ENCODE measurements at regions not wholly inside any gene's neighbourhood (a gene's known extent, or its start where the extent isn't known, plus 50 kb on each side); places are given as distances from the start of the nearest gene placed in this dataset.

- DNase-seq, result no peak
Observed at GRCh38 chr16:73329358-73330286, 281.7 kb upstream of the ZFHX3 start.

- DNase-seq, result no peak
Observed at GRCh38 chr16:73326770-73327470, 279.0 kb upstream of the ZFHX3 start.

GRCh38 chr16:73326221-73326620 is 278.3 kb upstream of the ZFHX3 start:
- no peak for DNase-seq

GRCh38 chr16:73323880-73324279 is 276.0 kb upstream of the ZFHX3 start:
- DNase-seq, result no peak

- DNase-seq, result no peak
Observed at GRCh38 chr16:73322856-73323255, 274.9 kb upstream of the ZFHX3 start.

- no peak for DNase-seq
Observed at GRCh38 chr16:73321853-73322252, 273.9 kb upstream of the ZFHX3 start.

GRCh38 chr16:73319737-73320136 is 271.8 kb upstream of the ZFHX3 start:
- DNase-seq, result no peak

DNA sequence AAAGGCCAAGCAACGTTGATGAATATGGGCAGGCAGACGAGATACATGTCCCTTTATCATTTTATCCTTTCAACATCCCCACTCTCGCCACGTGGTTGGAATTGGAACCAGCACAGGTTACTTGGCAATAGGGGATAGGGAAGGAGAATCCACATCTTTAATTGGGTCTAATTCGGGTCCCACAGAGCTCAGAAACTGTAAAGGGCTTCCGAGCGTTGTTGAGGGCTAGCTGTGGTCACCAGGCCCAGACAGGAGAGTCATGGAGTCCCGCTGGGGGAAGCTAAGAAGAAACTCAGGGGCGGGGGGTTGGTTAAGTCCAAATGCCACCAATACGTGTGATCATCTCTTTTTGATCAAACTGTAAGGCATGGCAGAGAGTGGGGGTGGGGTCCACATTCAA is 271.3 kb upstream of the ZFHX3 start:
- no peak for DNase-seq

DNA sequence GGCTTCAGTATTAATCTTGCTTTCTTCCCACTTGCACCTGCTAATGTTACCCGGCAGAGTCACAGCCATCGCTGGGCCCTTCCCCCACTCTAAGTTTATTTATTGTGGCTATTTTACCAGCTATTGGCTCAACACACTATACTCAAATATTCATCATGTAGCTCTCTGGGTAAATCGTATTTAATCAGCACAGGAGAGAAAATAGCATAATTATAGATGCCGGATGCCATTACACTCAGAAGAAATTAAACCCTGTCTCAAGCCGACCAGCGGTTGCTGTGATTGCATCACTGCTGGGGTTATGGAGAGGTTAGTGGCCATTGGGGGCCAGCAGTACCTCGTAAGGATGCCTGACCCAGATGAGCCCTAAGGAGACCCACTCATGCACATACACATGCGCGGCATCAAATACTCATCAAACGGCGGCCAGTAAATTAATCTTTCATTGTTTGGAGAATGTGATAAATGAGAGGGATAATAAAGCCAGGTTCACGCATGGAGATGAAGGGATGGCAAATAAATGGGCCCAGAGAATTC is 269.5 kb upstream of the ZFHX3 start:
- DNase-seq, result no peak

GRCh38 chr16:73315645-73316044 is 267.7 kb upstream of the ZFHX3 start:
- DNase-seq, result no peak

DNA sequence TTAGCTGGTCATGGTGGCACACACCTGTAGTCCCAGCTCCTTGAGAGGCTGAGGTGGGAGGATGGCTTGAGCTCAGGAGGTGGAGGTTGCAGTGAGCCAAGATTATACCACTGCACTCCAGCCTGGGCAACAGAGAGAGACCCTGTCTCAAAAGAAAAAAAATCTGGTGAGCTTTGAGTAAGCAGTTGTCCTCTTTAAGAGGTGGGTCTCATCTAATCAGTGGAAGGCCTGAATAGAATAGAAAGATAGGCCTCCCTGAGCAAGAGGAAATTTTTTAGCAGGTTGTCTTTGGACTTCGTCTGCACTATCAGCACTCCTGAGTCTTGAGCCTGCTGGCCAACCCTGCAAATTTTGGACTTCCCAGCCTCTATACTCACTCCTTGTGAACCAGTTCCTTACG is 266.0 kb upstream of the ZFHX3 start:
- no peak for DNase-seq

DNA sequence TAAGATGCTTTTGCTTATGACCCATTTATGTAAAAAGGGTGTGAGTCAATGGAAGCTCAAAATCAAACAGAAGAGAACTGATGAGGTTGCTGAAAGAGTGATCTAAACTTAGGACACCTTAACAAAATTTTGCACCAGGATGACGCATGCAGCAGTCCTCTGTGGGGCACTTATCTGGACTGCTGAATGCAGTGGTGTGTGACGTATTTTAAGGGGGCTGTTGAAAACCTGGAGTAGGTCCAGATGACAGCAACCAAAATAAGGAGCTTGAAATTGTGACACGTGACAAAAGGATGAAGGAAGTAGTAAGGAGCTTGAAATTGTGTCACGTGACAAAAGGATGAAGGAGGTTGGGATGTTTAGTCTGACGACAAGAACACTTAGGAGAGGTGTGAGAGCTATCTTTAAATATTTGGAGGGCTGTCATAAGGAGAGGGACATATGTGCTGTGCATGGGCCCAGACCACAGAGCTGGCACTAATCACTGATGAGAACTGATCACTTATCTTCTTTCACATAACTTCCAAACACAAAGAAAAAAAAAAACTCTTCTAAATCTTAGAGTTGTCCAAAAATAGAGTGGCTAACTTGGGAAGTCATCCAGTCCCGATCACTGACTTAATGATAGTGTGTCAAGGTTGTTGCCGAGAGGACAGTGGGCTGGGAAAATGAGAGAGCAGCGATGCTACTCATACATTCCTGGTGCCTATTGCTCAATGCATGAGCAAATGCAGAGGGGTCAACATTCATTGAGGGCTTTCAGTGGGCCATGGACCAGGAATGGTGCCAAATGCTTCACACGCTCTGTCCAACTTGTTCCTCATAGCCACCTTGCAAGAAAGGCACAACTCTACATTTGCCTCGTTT is 264.2 kb upstream of the ZFHX3 start:
- DNase-seq, result no peak

- no peak for DNase-seq
Observed at GRCh38 chr16:73308771-73309170, 260.8 kb upstream of the ZFHX3 start.

DNA sequence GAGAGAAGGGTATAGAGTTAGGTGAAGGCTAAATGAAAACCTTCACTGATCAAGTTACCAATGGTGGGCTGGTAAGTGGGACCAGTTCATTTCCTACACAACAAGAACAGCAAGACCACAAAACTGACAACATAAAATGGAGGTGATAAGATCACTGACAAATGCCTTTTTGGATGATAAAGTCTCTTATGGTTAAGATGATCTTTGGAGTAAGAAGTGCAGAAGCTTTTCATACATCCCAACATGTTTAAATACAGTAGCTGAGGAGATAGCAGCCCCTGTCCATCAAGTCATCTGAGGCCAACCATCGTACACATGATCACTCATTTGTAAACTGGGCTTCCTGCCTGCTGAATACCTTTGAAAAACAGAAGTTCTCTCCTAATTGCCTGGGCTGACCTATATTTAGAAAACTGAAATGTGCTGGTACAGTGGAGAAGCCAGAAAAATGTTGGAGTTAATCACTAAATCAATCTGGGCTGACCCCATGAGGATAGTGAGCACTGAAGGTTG is 259.0 kb upstream of the ZFHX3 start:
- no peak for DNase-seq

DNA sequence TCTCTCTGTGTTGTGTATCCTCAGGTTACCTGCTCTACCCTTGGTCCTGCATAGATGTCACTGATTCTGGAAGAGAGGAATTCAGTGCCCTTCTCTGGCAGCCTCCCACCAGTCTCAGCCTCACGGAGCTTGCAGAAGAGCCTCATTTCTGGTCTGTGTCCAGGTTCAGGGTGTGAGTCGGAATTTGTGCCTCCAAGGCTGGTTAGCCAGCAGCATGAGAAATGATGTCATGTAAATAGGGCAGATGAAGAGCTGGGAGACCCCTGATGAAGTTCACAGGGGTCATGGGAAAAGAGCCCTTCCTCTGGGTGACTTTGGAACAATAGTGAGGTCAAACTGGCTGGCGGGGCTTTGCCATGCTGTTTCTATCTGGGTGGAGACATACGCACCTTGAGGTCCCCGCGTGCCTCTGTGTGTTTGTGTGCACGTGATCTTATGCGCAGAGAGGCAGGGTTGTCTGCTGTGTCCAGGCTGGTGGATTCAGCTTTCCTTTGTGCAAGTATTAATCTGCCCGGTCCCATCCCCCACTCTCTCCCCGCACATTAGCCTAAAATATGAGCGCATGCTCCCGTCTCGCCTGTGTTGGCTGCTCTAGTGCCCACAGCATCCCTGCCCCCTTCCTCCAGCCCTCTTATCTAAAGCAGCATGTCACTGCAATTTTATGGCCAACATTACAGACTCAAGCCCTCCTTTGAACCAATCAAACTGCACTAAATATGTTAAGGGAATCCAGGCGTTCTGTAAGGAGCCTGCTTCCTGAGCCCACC is 256.3 kb upstream of the ZFHX3 start:
- no peak for DNase-seq

GRCh38 chr16:73302942-73303341 is 255.0 kb upstream of the ZFHX3 start:
- DNase-seq, result no peak

GRCh38 chr16:73301984-73302383 is 254.1 kb upstream of the ZFHX3 start:
- DNase-seq, result no peak

GRCh38 chr16:73299346-73299745 is 251.4 kb upstream of the ZFHX3 start:
- DNase-seq, result no peak

DNA sequence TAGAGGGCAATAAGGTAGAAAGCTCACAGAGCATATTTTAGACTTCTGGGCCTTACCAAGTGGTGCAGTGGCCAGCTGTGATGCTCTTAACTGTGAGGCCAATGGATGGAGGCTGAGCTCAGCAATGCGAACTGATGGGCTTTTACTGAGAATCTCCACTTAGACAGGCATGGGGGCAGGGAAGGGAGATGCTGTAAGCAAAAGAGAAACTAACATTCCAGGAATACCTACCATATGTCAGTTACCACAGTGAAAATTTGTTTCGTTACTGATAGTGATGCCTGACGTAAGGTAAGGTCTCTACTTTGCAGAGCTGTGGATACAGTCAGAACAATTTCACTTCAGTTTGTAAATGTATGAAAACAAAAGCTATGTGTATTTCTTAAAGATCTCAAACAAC is 250.6 kb upstream of the ZFHX3 start:
- no peak for DNase-seq

GRCh38 chr16:73290258-73290657 is 242.3 kb upstream of the ZFHX3 start:
- no peak for DNase-seq

DNA sequence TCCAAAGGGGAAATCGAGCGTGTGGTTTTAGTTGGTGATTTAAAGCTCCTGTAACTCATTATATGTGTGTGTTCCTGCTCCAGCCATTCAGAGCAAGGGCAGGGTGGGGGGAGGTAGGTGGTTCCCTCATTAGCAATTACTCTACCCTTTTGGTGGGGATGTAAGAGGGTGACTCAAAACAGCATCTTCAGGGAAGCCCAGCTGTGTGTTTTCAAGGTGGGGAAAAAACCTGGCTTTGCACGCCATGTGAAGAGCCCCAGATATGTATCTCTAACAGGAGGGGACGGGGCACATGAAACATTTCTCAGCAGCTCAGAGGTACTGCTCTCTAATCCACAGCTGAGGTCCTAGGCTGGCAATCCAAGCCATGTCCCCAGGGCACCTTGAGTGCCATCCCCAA is 241.3 kb upstream of the ZFHX3 start:
- DNase-seq, result no peak

DNA sequence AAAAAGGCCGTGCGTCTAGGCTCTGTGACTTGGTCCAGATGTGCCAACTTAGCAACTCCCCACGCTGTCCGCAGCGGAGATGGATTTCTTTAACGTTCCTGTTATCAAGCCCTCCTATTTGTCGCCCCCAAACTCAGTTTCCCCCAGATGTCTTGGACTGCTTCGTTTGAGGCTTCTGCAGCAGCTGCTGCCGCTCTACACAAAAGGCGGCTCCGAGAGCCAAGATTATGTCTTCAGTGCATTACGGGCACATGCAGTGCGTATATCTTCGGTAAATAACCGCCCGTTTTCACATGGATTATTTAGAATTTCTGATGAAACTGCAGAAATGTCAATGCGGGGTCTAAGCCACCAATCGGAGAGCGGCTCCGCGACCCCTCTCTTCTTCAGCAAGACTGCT is 240.6 kb upstream of the ZFHX3 start:
- DNase-seq, result no peak

Data from stimulated activated naive CD4-positive, alpha-beta T cell treated with Interleukin-2 at 50 U/mL for 16 hours (primary cell).